Suppressor macrophage treated with lipopolysaccharide for 1 hour (primary cell): ENCODE measurements at regions not wholly inside any gene's neighbourhood (a gene's known extent, or its start where the extent isn't known, plus 50 kb on each side); places are given as distances from the start of the nearest gene placed in this dataset.
A peak's percentile ranks its signal among the peaks of the same experiment; 100 is the strongest.

ENCODE experiments used
- DNase-seq, 3 donors: peaks; one replicate each; pipeline ENCODE4 v3.0.0-alpha.2; 2020 to 2022

GRCh38 chr9:79809316-79809876 lies 237.6 kb downstream of the TLE4 start:
- DNase-seq: no peak

- no peak for DNase-seq
These were observed 236.2 kb downstream of the TLE4 start for GRCh38 chr9:79807971-79808370.

GRCh38 chr9:79806086-79806485 lies 234.3 kb downstream of the TLE4 start:
- no peak for DNase-seq

GRCh38 chr9:79801459-79801858 lies 229.7 kb downstream of the TLE4 start:
- peak in 2 of 3 donors; percentile 14 to 26 for DNase-seq

- DNase-seq: no peak
These were observed 228.8 kb downstream of the TLE4 start for GRCh38 chr9:79800578-79800977.

- DNase-seq: no peak
These were observed 228.0 kb downstream of the TLE4 start for GRCh38 chr9:79799691-79800335.

- DNase-seq: no peak
These were observed 226.7 kb downstream of the TLE4 start for GRCh38 chr9:79798450-79798849.

GRCh38 chr9:79796411-79796810 lies 224.6 kb downstream of the TLE4 start:
- DNase-seq: no peak

- no peak for DNase-seq
These were observed 216.9 kb downstream of the TLE4 start for GRCh38 chr9:79788662-79789061.

GRCh38 chr9:79781263-79781662 lies 209.5 kb downstream of the TLE4 start:
- DNase-seq: no peak

- no peak for DNase-seq
These were observed 208.8 kb downstream of the TLE4 start for GRCh38 chr9:79780559-79780958.

- no peak for DNase-seq
These were observed 208.1 kb downstream of the TLE4 start for GRCh38 chr9:79779901-79780300.

GRCh38 chr9:79778581-79778980 lies 206.8 kb downstream of the TLE4 start:
- DNase-seq: no peak

- DNase-seq: no peak
These were observed 204.8 kb downstream of the TLE4 start for GRCh38 chr9:79776581-79776980.
